HepG2 (cell line): ENCODE measurements at regions not wholly inside any gene's neighbourhood (a gene's known extent, or its start where the extent isn't known, plus 50 kb on each side); places are given as distances from the start of the nearest gene placed in this dataset.
A peak's percentile ranks its signal among the peaks of the same experiment; 100 is the strongest.

Source experiments
- ATAC-seq: fragments of 200-7000 bp; cut with Tn5 transposase; 3 replicates; pipeline ENCODE4 v1.9.1; 2020; ENCODE audit warnings: mild to moderate bottlenecking, moderate library complexity
- BruUV-seq: library from RNA; stranded (reverse); fragments of 400-500 nt; replicated peaks from 2 replicates; lab custom pipeline; 2021; lab: Mats Ljungman, UMichigan
- CTCF ChIA-PET: fragments of 300-600 bp; formaldehyde crosslinking; extraction: SDS; loops from one replicate; lab custom pipeline; 2021; ENCODE audit warnings: low total read pairs, inconsistent platforms, low intra/inter-chr PET ratio; lab: Yijun Ruan, JAX
- POLR2A ChIA-PET: fragments of 350-600 bp; sonication (Branson Sonifier 250); formaldehyde crosslinking; loops from one replicate; lab custom pipeline; 2020; ENCODE audit warnings: antibody characterized with exemption, inconsistent platforms; lab: Yijun Ruan, JAX
- DNase-seq: peaks from one replicate; pipeline ENCODE4 v3.0.0-alpha.2; 2015; ENCODE audit warnings: low spot score
- FAIRE-seq: peaks from 3 replicates; lab custom pipeline; 2011; peaks lifted over from hg19 to GRCh38; lab: Jason Lieb, UNC
- H2AFZ ChIP-seq: one replicate; pipeline ENCODE4 v1.6.1; 2011; ENCODE audit warnings: low read length, inconsistent platforms
- H3K27ac ChIP-seq: fragments of 300-600 bp; 3 replicates; pipeline ENCODE4 v1.8.0; 2011; ENCODE audit warnings: mixed run types, mild to moderate bottlenecking, mixed read lengths, low read length, inconsistent platforms; ENCODE audit not compliant: insufficient read depth; ENCODE audit errors: extremely low read length
- H3K27me3 ChIP-seq, 2 experiments: fragments of 200-600 bp in 1 of 2; 2 replicates in 1 of 2; 3 replicates in 1 of 2; pipeline versions ENCODE4 v1.6.0 to v1.8.0; 2011; ENCODE audit warnings: low read length in 2 of 2, mild to moderate bottlenecking in 2 of 2, moderate library complexity in 2 of 2, inconsistent platforms in 1 of 2; ENCODE audit not compliant: insufficient read depth in 2 of 2, control insufficient read depth in 1 of 2
- H3K36me3 ChIP-seq, 2 experiments: fragments of 200-600 bp in 1 of 2; replicated peaks in 1 of 2; 2 replicates in 1 of 2; 3 replicates in 1 of 2; pipeline versions ENCODE4 v1.5.1 to v1.8.0; 2011; ENCODE audit warnings: low read length in 2 of 2, inconsistent platforms in 1 of 2; ENCODE audit not compliant: insufficient read depth in 2 of 2, control insufficient read depth in 1 of 2
- H3K4me1 ChIP-seq: 2 replicates; pipeline ENCODE4 v1.5.1; 2012; ENCODE audit warnings: low read length, inconsistent platforms; ENCODE audit not compliant: insufficient read depth
- H3K4me2 ChIP-seq: 2 replicates; pipeline ENCODE4 v1.6.0; 2011; ENCODE audit warnings: low read depth, low read length, inconsistent platforms
- H3K4me3 ChIP-seq, 3 experiments: fragments of 200-600 bp in 1 of 3; sonication (generic), shearing (Covaris generic) in 1 of 3; replicated peaks in 1 of 3; 2 replicates each; pipeline ENCODE4 v1.5.1; 2011 to 2016; ENCODE audit warnings: low read length in 3 of 3, inconsistent platforms in 2 of 3, low read depth in 2 of 3, mild to moderate bottlenecking in 2 of 3, control low read depth in 1 of 3, mixed read lengths in 1 of 3; ENCODE audit not compliant: insufficient read depth in 1 of 3
- H3K79me2 ChIP-seq: one replicate; pipeline ENCODE4 v1.6.1; 2011; ENCODE audit warnings: low read length, inconsistent platforms; ENCODE audit not compliant: insufficient read depth
- H3K9ac ChIP-seq: 2 replicates; pipeline ENCODE4 v1.6.0; 2011; ENCODE audit warnings: mild to moderate bottlenecking, low read depth, low read length, inconsistent platforms; ENCODE audit not compliant: insufficient read depth
- H3K9me3 ChIP-seq: 2 replicates; pipeline ENCODE4 v1.5.1; 2012; ENCODE audit warnings: mild to moderate bottlenecking, low read length
- H4K20me1 ChIP-seq: 2 replicates; pipeline ENCODE4 v1.6.0; 2011; ENCODE audit warnings: inconsistent platforms, mild to moderate bottlenecking, low read length, moderate library complexity; ENCODE audit not compliant: insufficient read depth
- ATF7 ChIP-seq, 2 experiments: fragments of 450-650 bp in 1 of 2; sonication (generic) in 1 of 2; formaldehyde crosslinking in 1 of 2; IDR thresholded peaks; 2 replicates each; pipeline versions ENCODE4 v1.4.0 to v1.6.1; 2016 to 2020; ENCODE audit warnings: antibody characterized with exemption in 1 of 2, mild to moderate bottlenecking in 1 of 2, missing genetic modification reagents in 1 of 2
- FIP1L1 ChIP-seq: fragments of 200-400 bp; formaldehyde crosslinking; IDR thresholded peaks from 2 replicates; pipeline ENCODE4 v1.6.1; 2018; ENCODE audit warnings: low read depth, mild to moderate bottlenecking, low read length, moderate library complexity, borderline replicate concordance; ENCODE audit not compliant: insufficient read depth
- RARG ChIP-seq: sonication (generic); formaldehyde crosslinking; IDR thresholded peaks from 2 replicates; pipeline ENCODE4 v1.4.0; 2020; ENCODE audit warnings: low read depth, mild to moderate bottlenecking, missing genetic modification reagents
- ZKSCAN8 ChIP-seq: IDR thresholded peaks from 2 replicates; pipeline ENCODE4 v1.6.1; 2016; ENCODE audit warnings: borderline replicate concordance, missing genetic modification reagents, missing compliant biosample characterization
- ZNF574 ChIP-seq: sonication (generic); formaldehyde crosslinking; IDR thresholded peaks from 2 replicates; pipeline ENCODE4 v1.4.0; 2020; ENCODE audit warnings: missing genetic modification reagents
- ZNF577 ChIP-seq: sonication (generic); formaldehyde crosslinking; IDR thresholded peaks from 2 replicates; pipeline ENCODE4 v1.4.0; 2020; ENCODE audit warnings: mild to moderate bottlenecking, low read depth, missing genetic modification reagents, borderline replicate concordance
- ZNF605 ChIP-seq: sonication (generic); formaldehyde crosslinking; IDR thresholded peaks from 2 replicates; pipeline ENCODE4 v1.8.0; 2022; ENCODE audit warnings: mild to moderate bottlenecking, missing genetic modification reagents
- ZNF619 ChIP-seq: sonication (generic); formaldehyde crosslinking; IDR thresholded peaks from 2 replicates; pipeline ENCODE4 v1.4.0; 2020; ENCODE audit warnings: mild to moderate bottlenecking, missing genetic modification reagents
- WGBS: methylation state at CpG from one replicate; pipeline ENCODE4 v1.1.6; 2017; ENCODE audit warnings: low lambda C conversion rate; 5-methylcytosine and 5-hydroxymethylcytosine counted together
- in situ Hi-C: cut with HindIII; loops from 2 replicates; pipeline ENCODE4 v1.10.0; 2017; ENCODE audit warnings: low pct_unique_long_range_greater_than_20kb; ENCODE audit not compliant: extremely low pct_ligation_motif_present
- intact Hi-C: fragments of 100-400 bp; cut with micrococcal nuclease; formaldehyde crosslinking; loops from one replicate; pipeline ENCODE4 v1.10.0; 2022; ENCODE audit not compliant: unreplicated experiment
- TF ChIP-seq, protein P1 (sequence below): sonication (generic); formaldehyde crosslinking; IDR thresholded peaks from 2 replicates; pipeline ENCODE4 v1.4.0; 2020; ENCODE audit warnings: missing genetic modification reagents

GRCh38 chr5:98482321-98483300 is 290.9 kb upstream of the RGMB start:
- in situ Hi-C loops: no loop called here
- no peaks in the 10 kb centered on the region for H3K36me3 ChIP-seq

DNA sequence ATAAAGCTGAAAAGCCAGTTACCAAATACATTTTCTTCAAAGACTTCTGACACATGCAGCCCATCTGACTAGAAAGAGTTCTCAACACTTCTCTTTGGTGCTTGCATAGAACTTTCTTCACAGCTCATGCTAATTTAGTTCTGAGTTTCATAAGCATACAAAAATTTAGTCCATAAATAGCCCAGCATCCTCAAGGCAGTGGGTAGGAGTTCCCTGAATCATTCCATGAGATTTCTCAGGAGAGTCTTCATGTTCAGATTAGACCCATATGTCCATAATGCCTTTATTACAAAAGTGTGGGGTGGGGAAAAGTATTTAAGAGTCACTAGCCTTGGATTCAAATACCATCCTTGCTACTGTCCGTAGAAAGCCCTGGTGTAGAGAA is 290.2 kb upstream of the RGMB start:
- no peak overlapping the region for H3K4me2 ChIP-seq
- H3K9ac ChIP-seq: no peak overlapping the region
- no peak for TF ChIP-seq RARG
- no peak for TF ChIP-seq ZNF605 (CRISPR knock-in tag)
- TF ChIP-seq ZNF574 (CRISPR knock-in tag): no peak
- TF ChIP-seq ZKSCAN8 (CRISPR knock-in tag): no peak
- no peak for TF ChIP-seq FIP1L1
- TF ChIP-seq ZNF619: no peak
- TF ChIP-seq, protein P1, sequence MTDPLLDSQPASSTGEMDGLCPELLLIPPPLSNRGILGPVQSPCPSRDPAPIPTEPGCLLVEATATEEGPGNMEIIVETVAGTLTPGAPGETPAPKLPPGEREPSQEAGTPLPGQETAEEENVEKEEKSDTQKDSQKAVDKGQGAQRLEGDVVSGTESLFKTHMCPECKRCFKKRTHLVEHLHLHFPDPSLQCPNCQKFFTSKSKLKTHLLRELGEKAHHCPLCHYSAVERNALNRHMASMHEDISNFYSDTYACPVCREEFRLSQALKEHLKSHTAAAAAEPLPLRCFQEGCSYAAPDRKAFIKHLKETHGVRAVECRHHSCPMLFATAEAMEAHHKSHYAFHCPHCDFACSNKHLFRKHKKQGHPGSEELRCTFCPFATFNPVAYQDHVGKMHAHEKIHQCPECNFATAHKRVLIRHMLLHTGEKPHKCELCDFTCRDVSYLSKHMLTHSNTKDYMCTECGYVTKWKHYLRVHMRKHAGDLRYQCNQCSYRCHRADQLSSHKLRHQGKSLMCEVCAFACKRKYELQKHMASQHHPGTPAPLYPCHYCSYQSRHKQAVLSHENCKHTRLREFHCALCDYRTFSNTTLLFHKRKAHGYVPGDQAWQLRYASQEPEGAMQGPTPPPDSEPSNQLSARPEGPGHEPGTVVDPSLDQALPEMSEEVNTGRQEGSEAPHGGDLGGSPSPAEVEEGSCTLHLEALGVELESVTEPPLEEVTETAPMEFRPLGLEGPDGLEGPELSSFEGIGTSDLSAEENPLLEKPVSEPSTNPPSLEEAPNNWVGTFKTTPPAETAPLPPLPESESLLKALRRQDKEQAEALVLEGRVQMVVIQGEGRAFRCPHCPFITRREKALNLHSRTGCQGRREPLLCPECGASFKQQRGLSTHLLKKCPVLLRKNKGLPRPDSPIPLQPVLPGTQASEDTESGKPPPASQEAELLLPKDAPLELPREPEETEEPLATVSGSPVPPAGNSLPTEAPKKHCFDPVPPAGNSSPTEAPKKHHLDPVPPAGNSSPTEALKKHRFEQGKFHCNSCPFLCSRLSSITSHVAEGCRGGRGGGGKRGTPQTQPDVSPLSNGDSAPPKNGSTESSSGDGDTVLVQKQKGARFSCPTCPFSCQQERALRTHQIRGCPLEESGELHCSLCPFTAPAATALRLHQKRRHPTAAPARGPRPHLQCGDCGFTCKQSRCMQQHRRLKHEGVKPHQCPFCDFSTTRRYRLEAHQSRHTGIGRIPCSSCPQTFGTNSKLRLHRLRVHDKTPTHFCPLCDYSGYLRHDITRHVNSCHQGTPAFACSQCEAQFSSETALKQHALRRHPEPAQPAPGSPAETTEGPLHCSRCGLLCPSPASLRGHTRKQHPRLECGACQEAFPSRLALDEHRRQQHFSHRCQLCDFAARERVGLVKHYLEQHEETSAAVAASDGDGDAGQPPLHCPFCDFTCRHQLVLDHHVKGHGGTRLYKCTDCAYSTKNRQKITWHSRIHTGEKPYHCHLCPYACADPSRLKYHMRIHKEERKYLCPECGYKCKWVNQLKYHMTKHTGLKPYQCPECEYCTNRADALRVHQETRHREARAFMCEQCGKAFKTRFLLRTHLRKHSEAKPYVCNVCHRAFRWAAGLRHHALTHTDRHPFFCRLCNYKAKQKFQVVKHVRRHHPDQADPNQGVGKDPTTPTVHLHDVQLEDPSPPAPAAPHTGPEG (CRISPR knock-in tag): no peak
- H3K4me3 ChIP-seq: no peak overlapping the region
- no peaks in the 10 kb centered on the region for H3K9me3 ChIP-seq
- no peak for FAIRE-seq
- ATAC-seq: no peak
- H3K36me3 ChIP-seq: no peaks in the 10 kb centered on the region
- no peak overlapping the region for H2AFZ ChIP-seq
- H3K79me2 ChIP-seq: no peaks in the 10 kb centered on the region
- intact Hi-C loops: no loop called here
- H3K27ac ChIP-seq: no peak overlapping the region
- ChIA-PET POLR2A (no interaction called here), CTCF (no interaction called here)
- H4K20me1 ChIP-seq: no peaks in the 10 kb centered on the region
- WGBS: 0% methylated on average over 1 of the region's 1 CpG
- in situ Hi-C loops: no loop called here
- DNase-seq: no peak
- no peaks in the 10 kb centered on the region for H3K4me1 ChIP-seq
- no TSS peak for BruUV-seq
- no peaks in the 10 kb centered on the region for H3K27me3 ChIP-seq

More at GRCh38 chr5:98482321-98483300, 290.9 kb upstream of the RGMB start:
- Histone ChIP-seq H3K4me2 (no peak overlapping the region), H4K20me1 (no peaks in the 10 kb centered on the region), H3K27me3 (no peaks in the 10 kb centered on the region), H3K27ac (no peak overlapping the region), H3K4me1 (no peaks in the 10 kb centered on the region), H2AFZ (no peak overlapping the region), H3K4me3 (no peak overlapping the region), H3K79me2 (no peaks in the 10 kb centered on the region), H3K9me3 (no peaks in the 10 kb centered on the region)
- intact Hi-C loops: no loop called here
- ChIA-PET CTCF (no interaction called here), POLR2A (no interaction called here)
- no peak for ATAC-seq
- no peak for DNase-seq
- FAIRE-seq: no peak
- BruUV-seq: no TSS peak
- under 1% methylated on average over 3 of the region's 3 CpGs for WGBS
- no peak for TF ChIP-seq ZNF577 (CRISPR knock-in tag)
- TF ChIP-seq ATF7 (IDR thresholded peaks at IDR 0.05): peak; percentile 80
- no peak for TF ChIP-seq ATF7 (CRISPR knock-in tag; IDR thresholded peaks at IDR 0.05)
- TF ChIP-seq, all 625 proteins: peak for 1
- no peak overlapping the region for H3K9ac ChIP-seq
